ENCODE measurements at regions not wholly inside any gene's neighbourhood (a gene's known extent, or its start where the extent isn't known, plus 50 kb on each side); places are given as distances from the start of the nearest gene placed in this dataset.
"Not testable (repeated sequence)": the region's sequence is repeated elsewhere in the genome, so short reads cannot be mapped to it uniquely, and the experiment has no call there.

- DNase-seq: no peak
Observed at GRCh38 chr18:11372163-11372562, 222.8 kb upstream of the PIEZO2 start.

GRCh38 chr18:11369556-11369955 lies 220.2 kb upstream of the PIEZO2 start:
- no peak for DNase-seq

GRCh38 chr18:11368020-11368419 lies 218.7 kb upstream of the PIEZO2 start:
- no peak for DNase-seq

- no peak for DNase-seq
Observed at GRCh38 chr18:11367351-11367750, 218.0 kb upstream of the PIEZO2 start.

GRCh38 chr18:11366410-11366809 lies 217.0 kb upstream of the PIEZO2 start:
- no peak for DNase-seq

GRCh38 chr18:11362856-11363255 lies 213.5 kb upstream of the PIEZO2 start:
- DNase-seq: no peak

- not testable (repeated sequence) for DNase-seq
Observed at GRCh38 chr18:11361862-11362261, 212.5 kb upstream of the PIEZO2 start.

- DNase-seq: no peak
Observed at GRCh38 chr18:11357678-11358077, 208.3 kb upstream of the PIEZO2 start.

- DNase-seq: not testable (repeated sequence)
Observed at GRCh38 chr18:11344576-11344975, 195.2 kb upstream of the PIEZO2 start.

GRCh38 chr18:11343096-11343495 lies 193.7 kb upstream of the PIEZO2 start:
- no peak for DNase-seq

GRCh38 chr18:11342115-11342514 lies 192.7 kb upstream of the PIEZO2 start:
- DNase-seq: not testable (repeated sequence)

- no peak for DNase-seq
Observed at GRCh38 chr18:11339188-11339775, 189.9 kb upstream of the PIEZO2 start.

- no peak for DNase-seq
Observed at GRCh38 chr18:11336241-11336640, 186.9 kb upstream of the PIEZO2 start.

- DNase-seq: no peak
Observed at GRCh38 chr18:11327391-11328009, 178.1 kb upstream of the PIEZO2 start.

- peak; percentile 73 for DNase-seq
Observed at GRCh38 chr18:11324956-11325882, 175.8 kb upstream of the PIEZO2 start.

GRCh38 chr18:11324510-11324909 lies 175.1 kb upstream of the PIEZO2 start:
- DNase-seq: no peak

GRCh38 chr18:11323359-11323819 lies 174.0 kb upstream of the PIEZO2 start:
- DNase-seq: no peak

- DNase-seq: no peak
Observed at GRCh38 chr18:11322716-11323115, 173.3 kb upstream of the PIEZO2 start.

- no peak for DNase-seq
Observed at GRCh38 chr18:11322006-11322405, 172.6 kb upstream of the PIEZO2 start.

- no peak for DNase-seq
Observed at GRCh38 chr18:11320986-11321385, 171.6 kb upstream of the PIEZO2 start.

GRCh38 chr18:11316546-11316945 lies 167.2 kb upstream of the PIEZO2 start:
- no peak for DNase-seq

GRCh38 chr18:11310476-11311086 lies 161.2 kb upstream of the PIEZO2 start:
- DNase-seq: peak; percentile 55

- peak; percentile 20 for DNase-seq
Observed at GRCh38 chr18:11309172-11309571, 159.8 kb upstream of the PIEZO2 start.

All from activated CD4-positive, alpha-beta T cell treated with anti-CD3 and anti-CD28 coated beads, Interleukin-2, Interleukin-6, amounts not matched to agents 100 ng/mL and 50 ng/mL, durations not matched to agents 16 hours and 8 hours (primary cell).